ENCODE measurements at regions not wholly inside any gene's neighbourhood (a gene's known extent, or its start where the extent isn't known, plus 50 kb on each side); places are given as distances from the start of the nearest gene placed in this dataset.
"Not testable (repeated sequence)": the region's sequence is repeated elsewhere in the genome, so short reads cannot be mapped to it uniquely, and the experiment has no call there.

- no peak for DNase-seq (ENCODE audit: low read depth)
- H3K4me3 ChIP-seq (ENCODE audit: control insufficient read depth, low read depth, low read length) = no peak overlapping the region
- no peak for TF ChIP-seq CTCF (conservative IDR thresholded peaks at IDR 0.05; ENCODE audit: control insufficient read depth, insufficient read depth, low read depth, low read length)
These were observed 420.5 kb upstream of the KLF12 start for GRCh38 chr13:74554569-74555275.

- no peak overlapping the region for H3K4me3 ChIP-seq (ENCODE audit: control insufficient read depth, low read depth, low read length)
- DNase-seq (ENCODE audit: low read depth) = no peak
- TF ChIP-seq CTCF (conservative IDR thresholded peaks at IDR 0.05; ENCODE audit: control insufficient read depth, insufficient read depth, low read depth, low read length) = no peak
These were observed 415.8 kb upstream of the KLF12 start for GRCh38 chr13:74550039-74550438.

GRCh38 chr13:74536649-74537048 lies 402.4 kb upstream of the KLF12 start:
- not testable (repeated sequence) for DNase-seq (ENCODE audit: low read depth)

GRCh38 chr13:74533226-74533625 lies 399.0 kb upstream of the KLF12 start:
- no peak for TF ChIP-seq CTCF (conservative IDR thresholded peaks at IDR 0.05; ENCODE audit: control insufficient read depth, insufficient read depth, low read depth, low read length)
- no peak overlapping the region for H3K4me3 ChIP-seq (ENCODE audit: control insufficient read depth, low read depth, low read length)
- no peak for DNase-seq (ENCODE audit: low read depth)

More at GRCh38 chr13:74536649-74537048, 402.4 kb upstream of the KLF12 start:
- H3K4me3 ChIP-seq (ENCODE audit: control insufficient read depth, low read depth, low read length) = not testable (repeated sequence)

GRCh38 chr13:74530011-74530410 lies 395.8 kb upstream of the KLF12 start:
- no peak overlapping the region for H3K4me3 ChIP-seq (ENCODE audit: control insufficient read depth, low read depth, low read length)
- no peak for DNase-seq (ENCODE audit: low read depth)

GRCh38 chr13:74528734-74529513 lies 394.7 kb upstream of the KLF12 start:
- TF ChIP-seq CTCF (conservative IDR thresholded peaks at IDR 0.05; ENCODE audit: control insufficient read depth, insufficient read depth, low read depth, low read length) = no peak
- no peak overlapping the region for H3K4me3 ChIP-seq (ENCODE audit: control insufficient read depth, low read depth, low read length)
- no peak for DNase-seq (ENCODE audit: low read depth)

More at GRCh38 chr13:74530011-74530410, 395.8 kb upstream of the KLF12 start:
- TF ChIP-seq CTCF (conservative IDR thresholded peaks at IDR 0.05; ENCODE audit: control insufficient read depth, insufficient read depth, low read depth, low read length) = no peak

GRCh38 chr13:74523057-74523456 lies 388.9 kb upstream of the KLF12 start:
- DNase-seq (ENCODE audit: low read depth) = no peak
- H3K4me3 ChIP-seq (ENCODE audit: control insufficient read depth, low read depth, low read length) = no peak overlapping the region
- no peak for TF ChIP-seq CTCF (conservative IDR thresholded peaks at IDR 0.05; ENCODE audit: control insufficient read depth, insufficient read depth, low read depth, low read length)
